Kidney capillary endothelial cell (primary cell): ENCODE measurements at regions not wholly inside any gene's neighbourhood (a gene's known extent, or its start where the extent isn't known, plus 50 kb on each side); places are given as distances from the start of the nearest gene placed in this dataset.

Experiments used
- DNase-seq: peaks from one replicate; pipeline ENCODE4 v3.0.0-alpha.2; 2018; ENCODE audit warnings: low spot score

- no peak for DNase-seq
These were observed 536.8 kb downstream of the XIRP2 start for GRCh38 chr2:167424803-167425755.

- DNase-seq, result no peak
These were observed 535.9 kb downstream of the XIRP2 start for GRCh38 chr2:167424221-167424620.

GRCh38 chr2:167423731-167424130 lies 535.5 kb downstream of the XIRP2 start:
- no peak for DNase-seq

DNA sequence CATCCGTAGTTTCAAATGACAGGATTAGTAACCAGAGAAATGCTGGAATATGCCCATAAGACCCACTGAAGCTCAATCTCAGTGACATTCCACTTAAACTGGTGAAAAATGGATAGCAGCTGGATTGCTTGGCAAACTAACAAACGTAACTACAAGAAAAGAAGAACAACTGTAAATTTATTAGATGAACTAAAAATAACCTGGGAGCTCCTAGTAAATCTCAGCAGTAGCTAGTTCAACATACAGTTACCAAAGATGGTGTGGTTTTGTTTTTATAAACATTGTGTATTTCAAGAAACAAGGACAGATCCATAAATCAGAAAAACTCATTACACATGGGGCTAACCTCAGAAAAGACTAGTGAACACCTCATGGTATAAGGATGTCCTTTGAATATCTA lies 531.9 kb downstream of the XIRP2 start:
- DNase-seq, result no peak

- DNase-seq, result no peak
These were observed 526.8 kb downstream of the XIRP2 start for GRCh38 chr2:167415068-167415467.

DNA sequence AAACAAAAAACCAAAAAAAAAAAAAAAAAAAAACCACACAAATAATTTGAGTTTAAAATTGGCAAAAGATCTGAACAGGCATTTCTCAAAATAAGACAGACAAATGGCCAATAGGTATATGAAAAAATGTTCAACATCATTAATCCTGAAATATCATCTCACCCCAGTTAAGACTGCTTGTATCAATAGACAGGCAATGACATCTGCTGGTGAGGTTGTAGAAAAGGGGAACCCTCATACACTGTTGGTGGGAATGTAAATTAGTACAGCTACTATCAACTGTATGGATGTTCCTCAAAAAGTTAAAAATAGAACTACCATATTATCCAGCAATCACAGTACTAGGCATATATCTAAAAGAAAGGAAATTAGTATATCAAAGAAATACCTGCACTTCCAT lies 523.1 kb downstream of the XIRP2 start:
- no peak for DNase-seq

DNA sequence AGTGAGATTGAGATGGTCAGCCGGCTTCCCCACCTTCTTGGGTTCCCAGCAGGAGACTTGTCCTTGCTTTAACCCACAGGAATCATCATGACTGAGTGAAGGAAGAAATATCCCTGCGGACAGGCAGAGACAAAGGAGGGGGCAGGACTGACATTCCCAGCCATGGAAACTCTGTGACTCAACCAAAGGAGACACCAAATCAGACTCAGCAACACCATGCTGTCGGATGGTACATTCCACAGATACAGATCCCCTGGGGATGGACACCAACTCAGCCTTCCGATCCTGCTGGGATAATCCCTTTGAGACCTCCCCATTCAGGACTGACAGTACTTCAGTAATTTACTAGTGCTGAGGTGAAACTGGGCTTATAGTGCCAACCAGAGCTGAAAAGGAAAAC lies 518.3 kb downstream of the XIRP2 start:
- DNase-seq, result no peak

- DNase-seq, result peak; percentile 41
These were observed 516.5 kb downstream of the XIRP2 start for GRCh38 chr2:167404627-167405284.

DNA sequence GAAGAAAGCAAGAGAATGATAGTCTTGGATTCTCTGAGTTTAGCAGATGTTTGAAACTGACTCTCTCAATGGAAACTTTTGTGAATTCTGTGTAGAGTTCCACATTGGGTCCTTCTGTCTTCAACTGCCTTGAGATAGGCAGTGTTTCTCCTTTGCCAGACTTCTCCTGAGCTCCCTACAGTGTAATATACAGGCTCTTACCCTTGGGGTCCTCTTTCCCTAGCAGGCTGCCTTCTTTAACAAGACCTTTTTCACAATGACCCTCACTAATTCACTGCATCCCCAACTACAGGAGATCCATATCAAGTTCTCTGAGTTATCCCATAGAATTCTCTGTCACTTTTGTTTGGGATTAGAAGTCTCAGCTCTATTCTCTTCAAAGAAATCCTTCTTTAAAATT lies 513.0 kb downstream of the XIRP2 start:
- DNase-seq, result no peak

DNA sequence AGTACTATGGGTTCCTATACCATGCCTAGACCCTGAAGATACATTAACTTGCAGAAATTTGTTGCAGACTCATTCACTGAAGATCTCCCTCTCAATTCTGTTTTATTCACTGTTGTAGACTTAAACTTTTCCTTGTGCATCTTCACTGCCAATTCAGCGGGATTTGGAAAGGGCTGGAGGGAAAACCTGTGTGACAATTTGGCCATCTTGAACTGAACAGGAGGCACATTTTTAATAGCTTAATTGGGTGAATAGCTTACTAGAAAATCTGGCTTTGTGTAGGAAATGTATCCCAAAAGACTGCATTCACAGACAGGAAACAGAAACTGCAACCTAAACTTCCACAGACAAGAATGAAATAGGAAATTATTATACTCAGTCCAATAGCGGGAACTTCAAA lies 512.3 kb downstream of the XIRP2 start:
- no peak for DNase-seq

GRCh38 chr2:167398873-167399272 lies 510.6 kb downstream of the XIRP2 start:
- no peak for DNase-seq

DNA sequence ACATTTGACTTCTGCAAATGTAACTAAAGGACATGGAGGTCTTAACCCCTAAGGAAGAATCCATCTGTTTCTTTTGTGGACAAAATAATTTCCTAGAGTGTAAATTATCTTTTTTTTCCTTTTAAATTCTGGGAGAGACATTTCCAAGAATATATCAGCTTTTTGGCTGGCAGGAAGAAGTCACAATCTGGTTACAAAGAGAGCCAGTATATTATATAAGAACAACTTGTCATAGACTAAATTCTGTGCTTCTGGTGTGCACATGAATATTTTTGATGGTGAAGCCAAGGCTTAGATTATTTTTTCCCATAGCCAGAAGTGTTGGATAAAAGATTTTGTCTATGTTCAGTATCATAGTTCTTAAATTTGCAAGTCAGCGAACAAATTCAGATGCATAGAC lies 500.6 kb downstream of the XIRP2 start:
- DNase-seq, result no peak

DNA sequence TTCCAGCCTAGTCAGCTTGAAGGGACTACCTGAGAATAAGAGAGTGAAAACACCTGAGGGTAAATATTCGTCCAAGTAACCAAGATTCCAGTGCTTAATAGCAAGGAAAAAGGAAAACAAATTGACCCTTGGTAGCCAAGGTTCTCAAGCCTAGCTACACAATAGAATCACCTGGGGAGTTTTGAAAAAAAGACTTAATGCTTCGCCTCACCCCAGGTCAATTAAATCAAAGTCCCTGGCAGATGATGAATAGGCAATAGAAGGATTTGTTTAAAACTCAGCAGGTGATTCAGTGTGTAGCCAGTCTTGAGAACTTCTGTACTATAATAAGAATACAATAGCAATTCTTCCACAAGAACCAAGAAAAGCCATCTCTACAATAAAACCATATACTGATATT lies 500.2 kb downstream of the XIRP2 start:
- DNase-seq, result no peak

GRCh38 chr2:167386694-167387093 lies 498.4 kb downstream of the XIRP2 start:
- no peak for DNase-seq

GRCh38 chr2:167383610-167384194 lies 495.4 kb downstream of the XIRP2 start:
- no peak for DNase-seq

GRCh38 chr2:167381349-167381748 lies 493.1 kb downstream of the XIRP2 start:
- no peak for DNase-seq

DNA sequence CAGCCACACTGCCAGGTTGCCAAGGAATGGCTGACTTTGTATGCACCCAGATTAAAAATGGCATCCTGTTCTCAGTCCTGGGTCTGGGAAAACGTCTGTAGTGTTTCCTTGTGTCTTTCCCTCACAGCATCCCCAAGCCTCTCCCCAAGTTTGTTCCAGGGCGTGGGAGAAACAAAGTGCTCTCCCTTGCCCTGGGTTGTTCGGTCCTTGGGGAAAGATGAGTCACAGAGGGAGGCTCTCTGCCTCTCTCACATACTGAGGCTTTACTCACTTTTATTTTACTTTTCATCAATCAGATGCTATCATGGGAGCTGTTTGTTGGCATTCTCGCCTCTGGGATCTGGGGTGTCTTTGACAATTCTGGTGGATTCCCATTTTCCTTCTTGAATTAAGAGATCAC lies 492.3 kb downstream of the XIRP2 start:
- DNase-seq, result no peak

DNA sequence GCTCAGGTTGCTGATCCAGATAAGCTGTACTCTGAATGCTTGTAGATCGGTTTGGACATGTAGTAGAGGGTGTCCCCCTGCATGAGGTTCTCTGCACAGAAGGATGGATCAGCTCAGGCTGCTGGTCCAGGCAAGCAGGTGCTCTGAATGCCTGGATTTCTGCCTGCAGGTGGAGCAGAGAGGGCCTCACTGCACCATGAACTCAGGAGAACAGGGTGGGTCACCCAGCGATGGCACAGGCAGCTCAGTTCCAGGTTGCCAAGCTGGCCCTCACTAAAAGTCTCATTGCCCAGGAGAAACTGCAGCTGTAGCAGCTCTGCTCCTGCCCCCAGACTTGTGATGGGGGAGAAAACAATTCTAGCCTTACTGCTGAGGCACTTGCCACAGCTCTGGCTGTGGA lies 491.8 kb downstream of the XIRP2 start:
- DNase-seq, result no peak

GRCh38 chr2:167369083-167369482 lies 480.8 kb downstream of the XIRP2 start:
- no peak for DNase-seq

DNA sequence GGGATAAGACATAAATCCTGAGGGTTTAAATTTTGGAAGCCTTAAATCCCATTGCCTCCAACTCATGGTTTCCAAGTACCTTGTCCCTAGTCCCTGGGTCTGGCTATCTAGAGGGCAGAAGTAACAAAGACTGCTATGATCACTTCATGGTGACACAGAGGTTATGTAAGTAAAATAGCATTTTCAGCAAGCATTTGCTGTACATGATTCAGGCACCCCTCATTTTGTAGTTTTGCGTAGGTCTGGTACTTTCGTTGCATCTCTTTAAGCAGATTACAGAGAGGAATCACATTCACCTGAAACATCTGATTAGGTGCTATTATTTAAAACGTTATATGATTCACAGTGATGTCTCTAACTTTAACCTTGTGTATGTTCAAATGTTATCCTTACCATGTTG lies 480.1 kb downstream of the XIRP2 start:
- no peak for DNase-seq

DNA sequence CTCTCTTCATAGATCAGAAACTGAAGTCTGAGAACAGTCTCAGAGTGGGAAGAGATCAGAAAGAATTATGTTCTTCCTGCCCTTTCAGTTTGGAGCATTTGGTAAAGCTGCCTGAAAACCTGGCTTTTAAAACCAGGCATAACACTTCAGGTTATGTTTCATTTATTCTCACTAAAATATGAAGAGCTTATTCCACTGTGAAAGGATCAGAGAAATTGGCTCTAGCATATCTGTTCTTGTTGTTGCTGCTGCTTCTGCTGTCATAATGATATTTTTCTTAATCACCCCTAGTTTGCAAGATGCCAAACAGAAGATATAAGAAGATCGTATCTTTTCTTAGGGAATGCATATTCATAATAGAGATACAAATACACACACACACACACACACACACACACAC lies 476.9 kb downstream of the XIRP2 start:
- no peak for DNase-seq

- DNase-seq, result no peak
These were observed 473.1 kb downstream of the XIRP2 start for GRCh38 chr2:167361426-167361825.

DNA sequence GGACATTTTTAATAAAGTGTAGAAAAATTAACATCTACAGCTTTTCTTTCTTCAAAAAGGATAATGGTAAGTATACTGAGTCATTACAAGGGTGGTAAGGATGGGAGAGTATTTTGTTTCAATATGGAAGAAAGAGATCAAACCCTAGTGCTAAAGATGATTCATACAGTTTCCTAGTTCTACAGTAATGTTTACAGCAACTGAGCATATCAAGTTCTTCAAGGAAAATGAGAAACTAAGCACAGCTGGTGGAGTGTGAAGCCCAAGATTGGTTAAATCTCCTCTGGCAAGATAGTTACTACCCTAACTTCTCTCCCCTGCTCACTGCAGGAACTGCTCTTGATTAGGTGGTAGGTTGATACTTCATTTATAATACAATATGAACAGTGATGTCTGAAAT lies 467.5 kb downstream of the XIRP2 start:
- DNase-seq, result no peak
